ENCODE measurements at regions not wholly inside any gene's neighbourhood (a gene's known extent, or its start where the extent isn't known, plus 50 kb on each side); places are given as distances from the start of the nearest gene placed in this dataset.

GRCh38 chr4:133887723-133888122, 313.9 kb downstream of the PABPC4L start:
- TF ChIP-seq CTCF (IDR thresholded peaks at IDR 0.05) (no peak), POLR2A (IDR thresholded peaks at IDR 0.05) (no peak), EP300 (IDR thresholded peaks at IDR 0.05) (no peak)

Data from tibial nerve (tissue), 4 donors.